A172 (cell line): ENCODE measurements at regions not wholly inside any gene's neighbourhood (a gene's known extent, or its start where the extent isn't known, plus 50 kb on each side); places are given as distances from the start of the nearest gene placed in this dataset.

Experiments
- DNase-seq: peaks from one replicate; pipeline ENCODE4 v3.0.0-alpha.2; 2015; ENCODE audit warnings: low spot score

DNA sequence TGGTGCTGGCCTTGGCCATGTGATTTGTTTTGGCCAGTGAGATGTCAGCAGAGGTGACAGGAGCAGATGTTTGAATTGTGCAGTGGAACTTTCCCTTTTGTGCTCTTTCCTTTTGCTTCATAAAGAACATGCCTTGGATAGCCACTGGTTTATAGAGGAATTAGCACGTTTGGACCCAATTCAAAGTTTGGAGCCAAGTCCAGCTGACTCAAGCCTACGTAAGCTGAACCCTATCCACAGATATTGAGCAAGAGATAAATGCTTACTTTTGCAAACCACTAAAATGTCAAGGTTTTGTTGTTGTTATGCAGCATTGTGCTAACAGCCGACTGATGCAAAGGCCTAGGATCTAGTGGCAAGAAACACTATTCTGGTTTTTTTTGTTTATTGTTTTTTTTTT lies 230.9 kb upstream of the CITED2 start:
- DNase-seq, result no peak

DNA sequence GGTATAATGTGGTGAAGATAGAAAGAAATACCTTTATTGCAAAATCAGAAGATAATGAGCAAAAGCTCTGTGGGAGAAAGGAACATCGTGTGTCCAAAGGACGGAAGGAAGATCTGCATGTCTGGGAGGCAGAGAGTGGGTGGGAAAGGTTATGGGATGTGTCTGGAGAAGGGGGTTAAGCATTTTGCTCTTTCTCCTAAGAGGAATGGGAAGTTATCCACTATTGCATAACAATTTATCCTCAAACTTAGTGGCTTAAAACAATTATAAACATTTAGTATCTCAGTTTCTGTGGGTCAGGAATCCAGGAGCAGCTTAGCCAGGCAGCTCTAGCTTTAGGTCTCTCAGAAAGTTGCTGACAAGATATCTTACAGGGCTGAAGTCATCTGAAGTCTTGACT lies 229.1 kb upstream of the CITED2 start:
- DNase-seq, result no peak

DNA sequence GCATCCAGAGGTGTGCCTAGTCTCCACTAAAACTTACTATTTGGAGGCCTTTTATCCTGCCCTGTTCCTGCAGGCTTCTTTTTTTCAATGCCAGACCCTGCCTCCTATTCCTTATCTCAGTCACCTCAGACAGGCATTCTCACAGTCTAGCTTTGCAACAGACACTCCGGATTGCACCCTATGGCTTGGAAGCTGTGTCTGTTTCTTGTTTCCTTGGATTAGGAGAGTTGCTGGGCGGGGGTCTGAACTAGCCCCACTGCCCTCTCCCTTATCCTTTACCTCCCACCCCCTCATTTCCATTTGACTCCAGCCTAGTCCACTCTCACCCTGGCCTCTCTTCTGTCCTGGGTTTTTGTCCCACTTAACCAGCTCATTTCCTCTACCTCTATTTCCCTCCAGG lies 228.1 kb upstream of the CITED2 start:
- DNase-seq, result no peak

DNA sequence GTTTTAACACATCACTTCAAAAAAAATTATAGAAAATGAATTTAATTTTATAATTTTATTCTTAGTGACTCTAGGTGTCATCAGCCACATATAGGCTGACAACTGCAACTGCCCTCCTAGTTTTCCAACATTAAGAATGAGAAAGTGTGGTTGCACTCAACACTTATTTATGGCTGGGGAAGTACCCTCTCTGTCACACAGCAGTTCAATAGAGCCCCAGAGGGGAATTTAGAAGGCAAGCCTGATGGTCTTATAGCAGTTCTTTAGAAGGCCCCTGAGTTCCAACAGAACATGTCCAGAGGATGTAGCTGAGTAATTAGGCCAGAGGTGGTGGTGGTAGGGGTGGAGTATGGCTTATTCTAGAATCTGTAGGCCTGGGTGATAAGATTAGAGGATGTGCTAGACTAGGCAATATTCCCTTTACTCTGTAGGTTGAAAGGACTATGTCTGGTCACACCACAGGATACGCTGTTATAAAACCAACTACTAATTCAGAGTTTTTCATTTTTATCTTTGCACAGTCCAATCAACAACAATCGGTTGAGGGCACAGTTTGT lies 226.5 kb upstream of the CITED2 start:
- no peak for DNase-seq

DNA sequence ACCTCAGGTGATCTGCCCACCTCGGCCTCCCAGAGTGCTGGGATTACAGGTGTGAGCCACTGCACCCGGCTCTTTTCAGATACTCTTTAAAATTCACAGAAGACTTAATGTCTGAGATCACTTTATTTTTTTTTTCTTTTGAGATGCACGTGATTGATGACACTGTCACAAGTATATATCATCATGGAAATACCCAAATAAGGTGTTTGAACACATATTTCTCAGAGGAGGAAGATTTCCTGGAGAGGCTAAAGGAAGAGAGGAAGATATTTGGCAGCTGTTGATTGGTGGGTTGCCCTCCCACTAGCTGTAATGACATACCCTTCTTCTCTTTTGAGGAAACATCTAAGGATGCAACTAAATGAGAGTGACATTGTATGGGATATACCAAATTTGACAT lies 225.9 kb upstream of the CITED2 start:
- DNase-seq, result no peak

DNA sequence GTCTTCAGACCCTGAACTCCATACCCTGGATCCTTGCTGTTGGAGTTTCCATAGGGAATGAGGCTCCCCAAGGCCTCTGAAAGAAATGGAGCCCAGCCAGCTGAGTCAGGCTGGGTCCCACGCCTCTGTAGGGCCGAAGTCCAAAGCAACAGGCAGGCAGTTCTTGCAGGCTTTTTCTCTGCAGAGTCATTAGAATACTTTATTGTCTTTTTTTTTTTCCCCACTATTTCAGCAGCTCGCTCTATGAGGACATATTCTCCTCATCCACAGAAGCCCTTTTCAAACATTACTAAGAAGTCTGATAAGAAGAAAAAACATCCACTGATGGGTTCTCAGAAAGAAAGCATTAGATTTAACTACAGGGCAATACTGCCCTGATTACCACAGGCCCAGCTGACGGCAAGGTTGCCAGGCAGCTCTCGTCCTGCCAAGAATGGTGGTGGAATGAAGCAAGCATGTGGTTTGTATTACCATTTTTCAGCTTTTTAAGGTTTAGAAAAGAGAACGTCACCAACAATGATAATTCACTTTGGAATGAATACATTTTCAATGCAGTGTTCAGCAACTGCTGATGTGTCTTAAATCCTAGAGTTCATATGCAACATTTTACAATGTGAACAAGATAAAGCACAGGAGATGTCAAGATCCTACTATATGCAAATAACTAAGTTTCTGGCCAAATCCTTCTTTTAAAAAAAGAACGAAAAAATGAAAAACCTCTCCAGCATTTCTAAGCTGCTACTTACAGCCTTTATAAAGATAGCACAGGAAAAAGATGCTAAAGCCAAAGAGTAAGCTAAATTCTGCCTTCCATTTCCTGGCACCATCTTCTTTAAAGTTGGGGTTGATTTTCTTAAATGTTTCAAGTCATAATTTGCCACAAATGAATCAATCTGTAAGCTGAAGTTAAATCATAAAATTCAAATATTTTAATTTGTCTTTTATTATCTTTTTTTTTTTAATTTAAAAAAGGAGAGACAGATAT lies 223.6 kb upstream of the CITED2 start:
- DNase-seq, result peak; percentile 63

DNA sequence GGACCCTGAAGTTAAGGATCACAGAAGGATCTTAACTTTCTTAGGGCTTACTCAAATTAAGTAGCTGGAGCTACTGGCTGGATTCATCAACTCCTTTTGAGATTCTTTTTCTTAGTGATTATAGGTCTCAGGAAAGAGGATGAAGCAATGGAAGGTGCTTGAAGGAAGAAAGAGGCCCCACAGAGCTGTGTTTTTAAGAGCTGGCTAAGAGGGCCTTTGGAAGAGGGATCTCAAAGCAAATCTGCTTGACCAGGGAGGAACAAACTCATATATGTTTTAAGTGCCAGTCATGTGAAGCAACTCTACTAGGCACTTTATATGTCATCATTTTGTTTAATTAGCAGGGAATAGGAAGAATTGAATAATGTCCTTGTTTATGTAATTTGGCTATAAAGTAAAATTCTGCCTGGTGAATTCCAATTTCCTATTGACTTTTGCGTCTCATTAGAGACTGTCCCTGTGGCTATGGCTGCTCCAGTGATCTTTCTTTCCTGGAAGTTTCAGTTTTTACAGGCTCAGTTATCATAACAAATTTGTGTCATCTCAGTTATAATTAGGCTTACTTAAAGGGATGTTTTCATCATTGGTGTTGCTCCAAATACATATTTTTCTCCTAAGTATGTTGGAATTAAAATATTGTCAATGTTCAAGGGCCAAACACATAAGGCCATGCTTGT lies 222.8 kb upstream of the CITED2 start:
- no peak for DNase-seq

DNA sequence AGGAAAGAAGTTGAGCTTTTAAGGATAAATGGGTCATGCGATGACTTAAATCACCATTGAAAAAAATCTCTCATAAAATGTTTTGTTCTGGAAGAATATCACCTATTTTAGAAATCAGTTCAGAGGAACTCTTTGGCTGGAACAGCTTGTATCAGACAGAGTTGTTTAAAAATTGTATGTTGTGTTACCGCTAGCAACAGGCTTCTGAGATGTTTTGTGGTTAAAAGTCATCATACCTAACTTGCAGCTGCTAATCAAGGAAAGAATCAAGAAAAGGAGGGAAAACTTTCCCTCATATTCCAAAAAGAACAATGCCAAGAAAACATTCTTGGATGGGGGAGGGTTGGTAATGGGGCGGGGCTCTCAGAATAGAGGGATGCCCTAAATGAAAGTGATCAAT lies 220.7 kb upstream of the CITED2 start:
- DNase-seq, result no peak

DNA sequence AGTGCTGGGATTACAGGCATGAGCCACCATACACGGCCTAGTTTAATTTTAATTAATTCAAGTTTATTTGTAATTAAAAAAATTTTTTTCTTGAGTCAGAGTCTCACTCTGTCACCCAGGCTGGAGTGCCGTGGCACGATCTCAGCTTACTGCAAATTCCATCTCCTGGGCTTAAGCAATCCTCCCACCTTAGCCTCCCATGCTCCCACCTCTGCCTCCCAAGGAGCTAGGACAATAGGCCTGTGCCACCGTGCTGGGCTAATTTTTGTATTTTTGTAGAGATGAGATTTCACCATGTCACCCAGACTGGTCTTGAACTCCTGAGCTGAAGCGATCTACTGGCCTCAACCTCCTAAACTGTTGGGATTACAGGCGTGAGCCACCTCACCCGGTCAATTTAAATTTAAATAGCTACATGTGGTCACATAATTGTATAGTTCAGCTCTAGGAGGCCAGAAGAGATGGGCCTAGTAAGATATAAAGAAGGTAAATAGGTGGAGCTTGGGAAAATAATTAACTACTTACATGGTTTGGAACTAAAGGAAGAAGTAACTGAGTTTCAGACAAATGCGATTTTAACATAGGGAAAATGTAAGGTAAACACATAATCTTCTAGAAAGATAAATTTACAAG lies 220.0 kb upstream of the CITED2 start:
- no peak for DNase-seq

DNA sequence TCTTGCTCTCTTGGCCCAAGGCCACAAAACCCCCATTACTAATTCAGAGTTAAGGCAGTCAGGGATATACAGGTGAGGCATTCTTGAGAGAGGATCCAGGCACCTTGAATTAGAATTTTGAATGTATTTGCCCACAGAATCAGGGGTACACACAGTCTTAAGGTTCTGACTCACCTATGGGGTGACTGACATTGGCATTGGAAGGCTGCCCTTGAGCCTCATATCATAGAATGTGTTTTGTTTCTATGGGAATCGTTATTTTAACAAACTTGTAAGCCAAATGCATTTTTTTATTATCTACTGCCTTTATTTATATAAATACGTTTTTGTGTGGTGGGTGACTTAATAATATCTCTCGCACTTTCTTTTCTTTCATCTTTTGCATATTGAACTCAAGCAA lies 218.6 kb upstream of the CITED2 start:
- no peak for DNase-seq

DNA sequence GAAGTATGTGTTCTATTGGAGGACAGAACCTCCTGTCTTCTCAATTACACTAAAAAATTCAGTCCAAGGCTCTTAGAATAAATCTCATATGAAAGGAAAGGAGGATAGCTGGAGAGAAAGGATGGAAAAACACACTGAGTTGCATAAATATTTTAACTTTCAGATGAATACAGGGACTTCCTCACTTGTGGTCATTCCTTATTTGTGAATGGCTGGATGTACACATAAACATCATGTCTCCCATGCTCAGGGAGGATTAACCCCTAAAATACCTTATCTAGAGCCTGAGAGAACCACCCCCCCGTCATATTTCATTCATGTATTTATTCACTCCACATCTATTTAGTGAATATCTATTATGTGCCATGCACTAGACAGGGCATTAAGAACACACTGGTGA lies 217.6 kb upstream of the CITED2 start:
- no peak for DNase-seq

DNA sequence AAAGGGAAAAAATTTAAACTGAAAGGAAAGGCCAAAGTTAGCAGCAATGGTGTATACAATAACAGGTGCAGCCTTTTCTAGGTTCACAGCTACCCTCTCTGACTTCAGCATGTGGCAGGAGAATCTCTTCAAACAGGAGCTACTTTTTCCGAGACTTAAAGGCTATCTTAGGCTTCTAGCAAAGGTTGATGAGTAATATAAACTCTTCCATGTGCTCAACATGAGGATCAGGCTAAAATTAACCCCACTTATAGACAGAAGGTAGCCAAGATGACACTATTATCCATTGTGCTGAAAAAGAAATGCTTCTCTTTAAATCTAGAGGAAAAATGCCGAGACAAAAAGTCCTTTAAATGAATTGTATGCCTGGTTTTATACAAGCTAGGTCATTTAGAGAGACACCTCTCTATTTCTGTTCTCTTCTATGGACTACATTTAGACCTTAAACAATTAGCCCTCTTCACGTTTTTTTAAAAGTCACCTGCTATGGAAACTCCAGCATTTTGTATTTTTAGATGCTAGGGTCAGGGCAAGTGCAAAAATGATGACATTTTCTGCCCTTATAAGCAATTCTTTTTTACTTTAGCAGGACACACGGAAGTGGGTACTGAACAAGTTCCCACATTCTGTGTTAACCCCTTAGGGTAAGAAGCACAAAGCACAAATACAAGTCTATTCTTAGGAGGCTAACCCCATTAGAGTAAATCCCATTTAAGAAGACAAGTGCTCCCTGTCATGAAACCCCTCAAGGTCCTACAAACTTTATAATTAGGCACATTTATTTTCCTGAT lies 216.8 kb upstream of the CITED2 start:
- no peak for DNase-seq

DNA sequence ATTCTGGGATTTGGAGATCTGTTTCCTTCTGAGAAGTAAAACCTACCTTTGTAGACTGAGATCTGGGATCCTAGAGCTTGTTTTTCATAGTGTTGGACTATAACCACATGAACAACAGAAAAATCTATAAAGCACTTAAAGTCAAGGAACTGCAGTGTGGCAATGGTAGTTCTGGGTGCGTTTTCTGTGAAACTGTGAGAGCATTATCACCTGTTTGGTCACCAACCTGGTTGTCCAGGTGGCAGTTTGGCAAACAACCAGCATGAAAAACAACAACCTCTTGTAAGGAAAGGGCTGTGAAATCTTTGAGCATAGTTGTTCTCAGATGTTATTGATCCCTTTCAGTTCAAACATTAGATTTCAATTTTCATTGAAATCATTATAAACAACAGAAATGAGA lies 215.8 kb upstream of the CITED2 start:
- DNase-seq, result no peak

DNA sequence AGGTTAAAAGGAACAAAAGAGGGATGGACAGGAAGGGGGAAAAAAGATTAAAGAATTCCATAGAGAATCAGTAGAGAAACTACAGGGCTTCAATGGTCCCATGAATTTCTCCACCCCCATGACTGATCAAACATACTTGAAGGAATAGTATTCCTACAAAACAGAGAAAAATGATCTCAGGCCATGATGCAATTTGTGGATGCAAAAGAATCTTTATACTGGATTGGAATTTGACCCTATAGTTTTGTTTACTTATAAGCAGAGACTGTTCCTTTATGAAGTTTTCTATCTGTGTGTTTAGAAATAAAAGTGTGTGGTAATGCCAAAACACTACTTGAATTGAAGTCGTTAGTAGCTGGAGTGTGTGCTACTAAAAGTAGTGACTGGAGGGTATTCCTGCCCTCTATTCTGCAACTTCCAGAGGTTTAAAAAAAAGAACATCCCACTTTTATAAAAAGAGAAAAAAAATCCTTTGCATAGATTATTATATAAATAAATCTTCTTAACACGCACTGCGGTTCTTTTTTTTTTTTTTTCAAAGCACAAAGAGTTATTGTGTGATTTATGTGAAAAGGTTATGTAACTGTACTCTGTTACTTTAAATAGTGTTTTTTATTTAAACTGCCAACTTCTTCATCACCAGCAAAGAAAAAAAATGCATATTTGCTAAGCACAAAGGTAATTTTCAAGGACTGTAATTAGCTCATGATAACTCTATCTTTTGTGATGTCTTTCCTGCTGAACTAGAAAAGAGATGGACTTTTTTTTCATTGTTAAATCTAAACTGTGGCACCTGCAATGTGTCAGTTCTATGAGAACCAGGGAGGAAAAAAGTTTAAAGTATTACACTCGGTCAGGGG lies 214.5 kb upstream of the CITED2 start:
- peak; percentile 16 for DNase-seq

DNA sequence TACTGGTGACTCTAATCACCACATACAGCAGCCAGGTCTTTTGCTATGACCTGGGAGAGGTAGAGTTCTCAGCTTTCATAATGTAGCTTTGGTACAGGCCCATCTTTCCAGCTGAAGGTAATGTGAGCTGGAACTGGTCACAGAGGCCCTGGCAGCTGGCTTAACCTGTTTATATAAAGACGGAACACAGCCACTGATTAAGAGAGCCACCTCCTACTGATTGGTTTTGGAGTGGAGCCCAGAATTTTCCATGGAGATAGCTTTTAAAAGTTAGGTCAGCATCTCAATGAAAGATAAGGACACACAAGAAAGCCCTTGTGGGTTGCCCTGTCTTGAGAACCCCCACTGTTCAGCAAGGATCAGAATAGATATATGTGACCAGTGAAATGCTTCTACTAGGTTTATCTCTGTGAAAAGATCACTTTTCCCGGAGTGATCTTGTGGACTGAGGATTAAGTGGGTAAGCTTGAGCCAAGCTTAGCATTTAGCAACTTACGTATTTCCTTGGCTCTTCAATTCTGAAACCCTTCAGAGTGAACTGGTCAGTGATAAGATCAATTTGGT lies 213.7 kb upstream of the CITED2 start:
- DNase-seq, result peak; percentile 87

DNA sequence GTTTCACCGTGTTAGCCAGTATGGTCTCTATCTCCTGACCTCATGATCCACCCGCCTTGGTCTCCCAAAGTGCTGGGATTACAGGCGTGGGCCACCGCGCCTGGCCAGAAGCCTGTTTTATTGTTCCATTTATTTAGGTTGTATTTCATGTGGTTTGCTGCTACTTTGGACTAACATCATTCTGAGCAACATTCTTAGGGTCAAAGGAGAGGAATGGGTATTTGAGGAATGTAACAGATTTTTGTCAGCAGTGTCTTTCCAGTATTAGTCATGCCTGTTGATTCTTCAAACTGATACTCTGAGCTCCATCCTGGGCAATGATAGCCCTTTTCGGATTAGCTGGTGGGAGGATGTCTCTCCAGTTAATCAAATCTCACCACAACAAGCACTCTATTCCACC lies 213.0 kb upstream of the CITED2 start:
- DNase-seq, result peak; percentile 96

DNA sequence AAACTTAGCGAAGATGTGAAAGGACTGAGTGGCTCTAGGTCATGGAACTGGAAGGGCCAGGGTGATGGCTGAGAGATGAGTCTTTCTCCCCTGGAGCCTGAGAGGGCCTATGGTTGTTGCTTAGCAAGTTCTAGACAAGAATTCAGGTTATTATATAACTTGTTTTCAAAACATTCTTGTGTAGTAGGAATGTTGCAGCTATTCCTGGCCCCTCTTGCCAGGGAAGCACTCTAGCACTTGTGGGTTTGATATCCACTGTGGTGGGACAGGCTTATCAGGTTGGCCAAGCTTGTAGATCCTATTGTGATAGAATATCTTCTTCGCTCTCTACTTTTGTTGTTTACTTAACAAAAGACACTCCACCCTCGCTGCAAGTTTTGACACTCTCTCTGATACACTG lies 211.8 kb upstream of the CITED2 start:
- no peak for DNase-seq

DNA sequence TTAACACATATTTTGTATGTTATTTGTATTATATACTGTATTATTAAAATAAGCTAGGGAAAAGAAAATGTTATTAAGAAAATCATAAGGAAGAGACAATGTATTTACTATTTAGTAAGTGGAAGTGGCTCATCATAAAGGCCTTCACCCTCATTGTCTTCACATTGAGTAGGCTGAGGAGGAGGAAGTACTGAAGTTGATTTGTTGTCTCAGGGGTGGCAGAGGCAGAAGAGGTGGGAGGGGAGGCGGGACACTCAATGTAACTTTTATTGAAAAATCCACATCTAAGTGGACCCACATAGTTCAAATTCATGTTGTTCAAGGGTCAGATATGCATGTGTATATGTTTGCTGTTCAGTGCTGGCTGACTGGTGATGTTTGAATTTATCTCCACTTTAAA lies 210.2 kb upstream of the CITED2 start:
- DNase-seq, result no peak

DNA sequence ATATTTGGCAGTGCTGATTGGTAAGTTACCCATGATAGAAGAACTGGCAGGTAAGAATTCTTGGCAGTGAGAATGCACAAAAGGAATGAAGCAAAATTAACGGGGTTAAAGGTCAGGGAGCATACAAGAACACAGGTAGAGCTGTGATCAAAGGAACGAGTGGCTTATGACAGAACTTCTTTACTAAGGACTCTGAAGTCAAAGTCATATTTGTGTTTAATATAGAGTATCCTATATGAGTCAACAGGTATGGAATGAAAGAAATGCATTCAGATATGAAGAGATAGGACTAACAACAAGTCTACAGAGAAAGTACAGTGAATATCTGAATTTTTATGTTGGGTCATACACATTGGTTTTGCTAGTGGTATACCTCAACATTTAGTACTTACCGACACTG lies 209.0 kb upstream of the CITED2 start:
- DNase-seq, result peak; percentile 50

DNA sequence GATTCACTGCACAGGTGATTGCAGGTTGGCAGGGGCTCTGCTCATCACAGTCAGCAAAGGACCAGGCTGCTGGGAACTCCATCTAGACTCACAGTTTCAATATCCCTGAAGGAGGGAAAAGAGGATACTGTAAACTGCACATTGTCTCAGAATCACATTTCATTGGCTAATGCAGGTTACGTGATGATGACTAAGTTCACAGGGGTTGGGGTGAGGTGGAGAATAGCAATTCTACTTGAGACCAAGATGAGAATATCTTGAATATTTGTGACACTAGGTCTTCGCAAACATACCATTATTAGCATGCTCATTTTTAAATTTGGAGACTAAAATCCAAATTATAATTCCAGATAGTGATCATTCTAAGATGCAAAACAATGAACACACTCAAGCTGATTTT lies 208.5 kb upstream of the CITED2 start:
- peak; percentile 42 for DNase-seq
